ENCODE measurements at regions not wholly inside any gene's neighbourhood (a gene's known extent, or its start where the extent isn't known, plus 50 kb on each side); places are given as distances from the start of the nearest gene placed in this dataset.

DNA sequence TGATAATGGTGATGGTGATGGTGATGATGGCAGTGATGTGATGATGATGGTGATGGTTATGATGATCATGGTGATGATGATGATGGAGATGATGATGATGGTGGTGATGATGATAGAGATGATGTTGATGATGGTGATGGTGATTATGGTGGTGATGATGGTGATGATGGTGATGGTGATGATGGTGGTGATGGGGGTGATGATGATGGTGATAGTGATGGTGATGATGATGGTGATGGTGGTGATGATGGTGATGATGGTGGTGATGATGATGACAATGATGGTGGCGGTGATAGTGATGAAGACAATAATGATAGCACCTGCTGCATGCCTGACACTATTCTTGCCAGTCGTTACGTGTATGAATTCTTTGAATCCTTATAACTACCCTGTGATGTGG, 317.9 kb upstream of the AJAP1 start:
- intact Hi-C loops (cut with DNase I) = no loop called here
- ATAC-seq = no peak
- DNase-seq (ENCODE audit: missing footprints) = no peak

- no peak for ATAC-seq
Observed at GRCh38 chr1:4341421-4341820, 313.0 kb upstream of the AJAP1 start.

DNA sequence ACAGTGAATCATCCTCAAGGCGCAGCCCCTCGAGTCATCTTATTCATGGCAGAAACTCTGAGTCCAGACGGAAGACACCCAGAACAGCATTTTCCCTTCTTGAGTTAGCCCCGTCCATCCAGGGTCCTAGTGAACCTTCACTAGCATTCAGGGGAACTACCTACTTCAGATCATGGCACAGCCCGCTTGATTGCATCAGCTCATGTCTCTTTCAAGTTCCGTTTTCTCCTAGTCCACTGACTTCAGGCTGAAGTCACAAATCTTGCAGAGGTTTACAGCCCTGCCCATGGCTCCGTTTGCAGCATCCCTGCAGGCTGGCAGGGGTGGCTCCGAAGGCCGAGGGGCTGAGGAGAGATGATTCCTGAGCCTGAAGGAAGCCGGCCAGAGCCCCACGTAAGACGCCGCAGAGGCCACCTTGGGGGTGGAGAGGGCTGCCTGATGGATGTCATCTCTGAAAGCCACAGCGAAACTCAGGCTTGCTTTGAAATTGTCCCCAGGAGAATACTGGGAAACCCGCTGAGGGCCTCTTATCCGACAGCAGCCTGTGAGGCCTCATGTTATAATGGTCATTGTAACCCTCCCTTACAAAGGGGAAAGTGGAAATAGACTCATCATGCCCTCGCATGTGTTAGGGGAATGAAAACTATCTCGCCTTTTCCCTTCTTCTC, 310.2 kb upstream of the AJAP1 start:
- ATAC-seq (no peak), DNase-seq (ENCODE audit: missing footprints) (no peak)
- intact Hi-C loops (cut with DNase I) = no loop called here

More at GRCh38 chr1:4341421-4341820, 313.0 kb upstream of the AJAP1 start:
- DNase-seq (ENCODE audit: missing footprints) = no peak
- intact Hi-C loops (cut with DNase I) = no loop called here

GRCh38 chr1:4345094-4345493, 309.3 kb upstream of the AJAP1 start:
- intact Hi-C loops (cut with DNase I) = no loop called here
- DNase-seq (ENCODE audit: missing footprints) (no peak), ATAC-seq (no peak)

DNA sequence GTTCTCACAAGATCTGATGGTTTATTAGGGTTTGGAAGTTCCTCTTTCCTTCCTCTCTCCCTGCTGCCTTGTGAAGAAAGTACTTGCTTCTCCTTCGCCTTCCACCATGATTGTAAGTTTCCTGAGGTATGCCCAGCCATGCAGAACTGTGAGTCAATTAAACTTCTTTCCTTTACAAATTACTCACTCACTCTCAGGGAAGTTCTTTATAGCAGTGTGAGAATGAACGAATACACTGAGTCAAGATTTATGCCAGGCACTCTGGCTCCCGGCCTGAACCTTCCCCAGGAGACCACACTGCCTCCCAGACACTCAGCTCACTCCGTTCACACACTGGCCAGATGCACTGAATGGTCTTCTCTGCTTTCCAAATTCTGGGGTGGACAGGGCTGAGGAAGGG, 308.3 kb upstream of the AJAP1 start:
- DNase-seq (ENCODE audit: missing footprints) = no peak

GRCh38 chr1:4351453-4351852, 303.0 kb upstream of the AJAP1 start:
- intact Hi-C loops (cut with DNase I) = no loop called here
- DNase-seq (ENCODE audit: missing footprints) = no peak
- ATAC-seq = no peak

More for the DNA sequence above, 308.3 kb upstream of the AJAP1 start:
- intact Hi-C loops (cut with DNase I) = no loop called here
- ATAC-seq = no peak

GRCh38 chr1:4353090-4353856, 301.1 kb upstream of the AJAP1 start:
- DNase-seq (ENCODE audit: missing footprints) (no peak), ATAC-seq (no peak)
- intact Hi-C loops (cut with DNase I) = no loop called here

DNA sequence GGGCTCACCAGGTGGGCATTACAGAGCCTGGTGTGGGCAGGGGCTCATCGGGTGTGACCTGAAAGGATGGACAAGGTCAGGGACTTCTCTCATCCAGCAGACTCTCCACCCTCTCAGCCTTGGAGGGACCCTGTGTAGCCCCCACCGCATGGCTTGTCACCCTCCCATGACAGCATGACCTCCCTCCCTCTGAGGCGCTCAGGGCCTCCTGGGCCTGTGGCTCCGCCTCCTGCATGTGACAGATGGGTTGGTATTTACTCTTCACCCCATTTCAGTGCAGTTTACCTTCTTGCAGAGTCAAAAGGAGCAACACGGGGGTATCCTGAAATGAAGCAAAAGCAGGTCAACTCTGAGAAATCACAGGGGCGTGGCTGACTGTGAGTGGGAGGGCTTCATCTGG, 298.6 kb upstream of the AJAP1 start:
- DNase-seq (ENCODE audit: missing footprints) (no peak), ATAC-seq (no peak)
- intact Hi-C loops (cut with DNase I) = no loop called here

- no peak for DNase-seq (ENCODE audit: missing footprints)
- intact Hi-C loops (cut with DNase I) = no loop called here
Observed at GRCh38 chr1:4362314-4363044, 291.9 kb upstream of the AJAP1 start.

DNA sequence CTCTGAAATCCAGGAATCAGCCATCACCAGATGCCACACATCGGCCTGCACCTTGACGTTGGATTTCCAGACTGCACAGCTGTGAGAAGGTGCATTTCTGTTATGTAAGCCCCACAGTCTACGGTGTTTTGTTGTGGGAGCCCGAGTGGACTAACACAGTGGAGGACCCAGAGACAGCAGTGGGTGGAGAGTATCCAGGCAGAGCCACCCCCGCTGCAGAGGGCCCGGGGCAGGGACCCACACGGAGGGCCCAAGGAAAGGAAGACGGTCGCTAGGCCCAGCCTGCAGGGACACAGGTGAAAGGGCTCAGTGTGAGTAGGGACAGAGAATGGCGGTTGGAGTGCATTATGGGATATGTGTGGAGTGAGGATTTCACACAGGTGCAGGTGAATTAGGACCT, 288.3 kb upstream of the AJAP1 start:
- no peak for DNase-seq (ENCODE audit: missing footprints)
- intact Hi-C loops (cut with DNase I) = no loop called here
- ATAC-seq = no peak

More at GRCh38 chr1:4362314-4363044, 291.9 kb upstream of the AJAP1 start:
- ATAC-seq = no peak

DNA sequence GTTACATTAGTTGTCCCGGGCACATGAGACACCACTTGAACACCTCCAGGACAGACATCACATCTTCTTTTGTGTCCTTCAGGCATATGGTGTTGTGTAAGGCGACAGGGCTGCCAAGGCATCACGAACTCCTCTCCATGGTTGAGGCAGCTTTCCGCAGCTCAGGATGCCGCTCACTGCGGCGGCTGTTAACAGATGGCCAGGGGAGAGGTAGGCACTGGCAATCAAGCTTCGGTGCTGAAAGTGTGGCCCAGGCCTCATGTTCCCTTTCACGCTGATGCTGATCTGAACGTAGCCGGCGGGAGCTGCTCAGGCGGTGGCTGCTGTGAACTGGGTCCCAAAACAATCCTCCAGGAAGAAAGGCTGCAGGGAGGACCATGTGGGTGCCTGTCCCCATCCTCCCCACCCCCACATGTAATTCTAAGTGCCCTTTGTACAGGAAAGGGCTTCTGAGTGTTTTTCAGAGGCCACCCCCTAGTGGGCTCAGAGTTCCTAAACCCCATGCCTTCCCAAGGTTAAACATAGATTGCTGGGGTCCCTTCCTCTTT, 287.1 kb upstream of the AJAP1 start:
- ATAC-seq (no peak), DNase-seq (ENCODE audit: missing footprints) (no peak)
- intact Hi-C loops (cut with DNase I) = no loop called here

- no peak for ATAC-seq
- DNase-seq (ENCODE audit: missing footprints) = no peak
- intact Hi-C loops (cut with DNase I) = no loop called here
Observed at GRCh38 chr1:4369335-4369734, 285.1 kb upstream of the AJAP1 start.

GRCh38 chr1:4371849-4372248, 282.6 kb upstream of the AJAP1 start:
- no peak for DNase-seq (ENCODE audit: missing footprints)
- intact Hi-C loops (cut with DNase I) = no loop called here
- ATAC-seq = no peak

- DNase-seq (ENCODE audit: missing footprints) = no peak
- intact Hi-C loops (cut with DNase I) = no loop called here
- ATAC-seq = no peak
Observed at GRCh38 chr1:4375812-4376211, 278.6 kb upstream of the AJAP1 start.

DNA sequence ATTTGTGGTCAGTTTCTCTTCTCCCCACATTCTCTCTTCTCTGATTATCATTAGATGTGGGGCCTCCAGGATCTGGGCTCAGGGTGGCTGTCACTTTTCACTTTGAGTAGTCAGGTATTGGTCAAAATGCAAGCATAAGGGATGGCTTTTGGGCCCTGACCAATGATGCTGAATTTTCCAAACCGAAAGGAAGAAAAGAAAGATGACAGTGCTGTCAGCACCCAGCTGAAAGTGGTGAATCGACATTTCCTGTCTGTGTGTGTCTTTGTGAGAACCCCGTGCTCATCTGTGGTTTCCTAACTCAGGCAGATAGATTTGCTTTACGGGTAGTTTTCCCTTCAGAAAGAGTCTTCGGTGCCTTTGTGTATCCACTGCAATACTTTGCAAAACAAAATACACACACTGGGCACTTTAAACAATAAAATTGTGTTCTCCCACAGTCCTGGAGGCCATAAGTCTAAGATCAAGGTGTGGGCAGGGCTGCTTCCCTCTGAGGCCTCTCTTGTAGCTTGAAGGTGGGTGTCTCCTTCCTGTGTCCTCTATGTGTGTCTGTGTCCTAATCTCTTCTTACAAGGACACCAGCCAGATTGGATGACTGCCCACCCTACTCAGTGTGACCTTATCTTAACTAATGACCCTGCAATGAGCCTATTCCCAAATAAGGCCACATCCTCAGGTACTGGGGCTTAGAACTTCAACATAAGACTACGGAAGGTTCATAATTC, 274.8 kb upstream of the AJAP1 start:
- ATAC-seq (no peak), DNase-seq (ENCODE audit: missing footprints) (no peak)
- intact Hi-C loops (cut with DNase I) = no loop called here

GRCh38 chr1:4380564-4381168, 273.7 kb upstream of the AJAP1 start:
- no peak for ATAC-seq
- no peak for DNase-seq (ENCODE audit: missing footprints)
- intact Hi-C loops (cut with DNase I) = no loop called here

GRCh38 chr1:4393191-4393590, 261.2 kb upstream of the AJAP1 start:
- no peak for ATAC-seq
- intact Hi-C loops (cut with DNase I) = no loop called here
- DNase-seq (ENCODE audit: missing footprints) = no peak

- intact Hi-C loops (cut with DNase I) = no loop called here
- ATAC-seq (no peak), DNase-seq (ENCODE audit: missing footprints) (no peak)
Observed at GRCh38 chr1:4394366-4394765, 260.0 kb upstream of the AJAP1 start.

- DNase-seq (ENCODE audit: missing footprints) (no peak), ATAC-seq (no peak)
- intact Hi-C loops (cut with DNase I) = no loop called here
Observed at GRCh38 chr1:4395158-4395557, 259.3 kb upstream of the AJAP1 start.
